Skin of body (tissue), 1 donor: ENCODE measurements at regions not wholly inside any gene's neighbourhood (a gene's known extent, or its start where the extent isn't known, plus 50 kb on each side); places are given as distances from the start of the nearest gene placed in this dataset.
"Not testable (repeated sequence)": the region's sequence is repeated elsewhere in the genome, so short reads cannot be mapped to it uniquely, and the experiment has no call there.

Source experiments
- DNase-seq: peaks from one replicate; lab custom pipeline; 2025; lab: John Stamatoyannopoulos, UW

- DNase-seq = no peak
Observed at GRCh38 chr6:95660544-95660943, 83.2 kb downstream of the MANEA start.

- DNase-seq = no peak
Observed at GRCh38 chr6:95670011-95670463, 92.7 kb downstream of the MANEA start.

GRCh38 chr6:95676011-95676628, 98.8 kb downstream of the MANEA start:
- DNase-seq = no peak

- no peak for DNase-seq
Observed at GRCh38 chr6:95679981-95680380, 102.6 kb downstream of the MANEA start.

GRCh38 chr6:95681736-95682135, 104.4 kb downstream of the MANEA start:
- no peak for DNase-seq

GRCh38 chr6:95682476-95682875, 105.1 kb downstream of the MANEA start:
- DNase-seq = no peak

- DNase-seq = no peak
Observed at GRCh38 chr6:95685822-95686221, 108.5 kb downstream of the MANEA start.

GRCh38 chr6:95686272-95686671, 108.9 kb downstream of the MANEA start:
- no peak for DNase-seq

- DNase-seq = no peak
Observed at GRCh38 chr6:95686895-95687294, 109.6 kb downstream of the MANEA start.

- no peak for DNase-seq
Observed at GRCh38 chr6:95687839-95688238, 110.5 kb downstream of the MANEA start.

GRCh38 chr6:95690328-95690727, 113.0 kb downstream of the MANEA start:
- DNase-seq = no peak

GRCh38 chr6:95693108-95693507, 115.8 kb downstream of the MANEA start:
- DNase-seq = no peak

- no peak for DNase-seq
Observed at GRCh38 chr6:95698271-95698670, 120.9 kb downstream of the MANEA start.

- no peak for DNase-seq
Observed at GRCh38 chr6:95723638-95724037, 146.3 kb downstream of the MANEA start.

- DNase-seq = no peak
Observed at GRCh38 chr6:95725344-95725743, 148.0 kb downstream of the MANEA start.

- DNase-seq = no peak
Observed at GRCh38 chr6:95740157-95740556, 162.8 kb downstream of the MANEA start.

GRCh38 chr6:95741045-95741444, 163.7 kb downstream of the MANEA start:
- DNase-seq = no peak

GRCh38 chr6:95742767-95743289, 165.5 kb downstream of the MANEA start:
- DNase-seq = no peak

GRCh38 chr6:95743591-95743990, 166.3 kb downstream of the MANEA start:
- no peak for DNase-seq

- not testable (repeated sequence) for DNase-seq
Observed at GRCh38 chr6:95758236-95759069, 181.1 kb downstream of the MANEA start.

GRCh38 chr6:95767897-95768463, 190.6 kb downstream of the MANEA start:
- DNase-seq = no peak

GRCh38 chr6:95768539-95768938, 191.2 kb downstream of the MANEA start:
- DNase-seq = no peak
